ENCODE measurements at regions not wholly inside any gene's neighbourhood (a gene's known extent, or its start where the extent isn't known, plus 50 kb on each side); places are given as distances from the start of the nearest gene placed in this dataset.

GRCh38 chr11:121723246-121723741 lies 270.5 kb upstream of the SORL1-AS1 start:
- H3K79me2 ChIP-seq (ENCODE audit: insufficient read depth, low read length), result no peaks in the 10 kb centered on the region
- no peaks in the 10 kb centered on the region for H3K9me2 ChIP-seq (replicated peaks; ENCODE audit: insufficient read depth, low read length)
- no peaks in the 10 kb centered on the region for H4K20me1 ChIP-seq (ENCODE audit: low read depth, low read length)
- H3K9me3 ChIP-seq (ENCODE audit: insufficient read depth, low read length), result no peaks in the 10 kb centered on the region
- no peaks in the 10 kb centered on the region for H3K27me3 ChIP-seq (ENCODE audit: low read length)
- H3K9ac ChIP-seq (ENCODE audit: low read length), result no peak overlapping the region
- H3F3A ChIP-seq (ENCODE audit: insufficient read depth), result no peaks in the 10 kb centered on the region
- no peak overlapping the region for H2AFZ ChIP-seq (ENCODE audit: low read depth, low read length, severe bottlenecking)
- no peaks in the 10 kb centered on the region for H3K36me3 ChIP-seq (ENCODE audit: low read length)
- H3K4me2 ChIP-seq (ENCODE audit: low read depth, low read length, poor library complexity, severe bottlenecking), result no peak overlapping the region
- TF ChIP-seq EZH2phosphoT487 (conservative IDR thresholded peaks at IDR 0.05; ENCODE audit: low read length), result no peak
- no peak overlapping the region for H3K4me3 ChIP-seq (ENCODE audit: insufficient read depth, low read length, poor library complexity, severe bottlenecking)
- H3K27ac ChIP-seq (ENCODE audit: low read depth, low read length), result no peak overlapping the region

- no peak overlapping the region for H3K27ac ChIP-seq (ENCODE audit: low read depth, low read length)
Measured at GRCh38 chr11:121722431-121723245, 269.9 kb upstream of the SORL1-AS1 start.

GRCh38 chr11:121721961-121722360 lies 269.2 kb upstream of the SORL1-AS1 start:
- Histone ChIP-seq H3K27me3 (ENCODE audit: low read length) (no peaks in the 10 kb centered on the region), H3K79me2 (ENCODE audit: insufficient read depth, low read length) (no peaks in the 10 kb centered on the region), H3K9me2 (replicated peaks; ENCODE audit: insufficient read depth, low read length) (no peaks in the 10 kb centered on the region), H3K9ac (ENCODE audit: low read length) (no peak overlapping the region), H3K4me3 (ENCODE audit: insufficient read depth, low read length, poor library complexity, severe bottlenecking) (no peak overlapping the region), H3K4me2 (ENCODE audit: low read depth, low read length, poor library complexity, severe bottlenecking) (no peak overlapping the region), H3K9me3 (ENCODE audit: insufficient read depth, low read length) (no peaks in the 10 kb centered on the region), H3K36me3 (ENCODE audit: low read length) (no peaks in the 10 kb centered on the region), H4K20me1 (ENCODE audit: low read depth, low read length) (no peaks in the 10 kb centered on the region), H2AFZ (ENCODE audit: low read depth, low read length, severe bottlenecking) (no peak overlapping the region), H3K27ac (ENCODE audit: low read depth, low read length) (no peak overlapping the region), H3F3A (ENCODE audit: insufficient read depth) (no peaks in the 10 kb centered on the region)
- TF ChIP-seq CTCF (IDR thresholded peaks at IDR 0.05; ENCODE audit: insufficient read depth, low read length, poor library complexity, severe bottlenecking) (no peak), EZH2phosphoT487 (conservative IDR thresholded peaks at IDR 0.05; ENCODE audit: low read length) (no peak)

More at GRCh38 chr11:121722431-121723245, 269.9 kb upstream of the SORL1-AS1 start:
- Histone ChIP-seq H4K20me1 (ENCODE audit: low read depth, low read length) (no peaks in the 10 kb centered on the region), H3K4me2 (ENCODE audit: low read depth, low read length, poor library complexity, severe bottlenecking) (no peak overlapping the region), H3K9me3 (ENCODE audit: insufficient read depth, low read length) (no peaks in the 10 kb centered on the region), H3F3A (ENCODE audit: insufficient read depth) (no peaks in the 10 kb centered on the region), H3K27me3 (ENCODE audit: low read length) (no peaks in the 10 kb centered on the region), H3K4me3 (ENCODE audit: insufficient read depth, low read length, poor library complexity, severe bottlenecking) (no peak overlapping the region), H3K79me2 (ENCODE audit: insufficient read depth, low read length) (no peaks in the 10 kb centered on the region), H3K9me2 (replicated peaks; ENCODE audit: insufficient read depth, low read length) (no peaks in the 10 kb centered on the region), H3K9ac (ENCODE audit: low read length) (no peak overlapping the region), H2AFZ (ENCODE audit: low read depth, low read length, severe bottlenecking) (no peak overlapping the region), H3K36me3 (ENCODE audit: low read length) (no peaks in the 10 kb centered on the region)
- TF ChIP-seq CTCF (IDR thresholded peaks at IDR 0.05; ENCODE audit: insufficient read depth, low read length, poor library complexity, severe bottlenecking), result no peak
- TF ChIP-seq EZH2phosphoT487 (conservative IDR thresholded peaks at IDR 0.05; ENCODE audit: low read length), result no peak

GRCh38 chr11:121721448-121721847 lies 268.7 kb upstream of the SORL1-AS1 start:
- no peak overlapping the region for H3K4me3 ChIP-seq (ENCODE audit: insufficient read depth, low read length, poor library complexity, severe bottlenecking)
- no peaks in the 10 kb centered on the region for H3K9me3 ChIP-seq (ENCODE audit: insufficient read depth, low read length)
- H4K20me1 ChIP-seq (ENCODE audit: low read depth, low read length), result no peaks in the 10 kb centered on the region
- no peak overlapping the region for H3K9ac ChIP-seq (ENCODE audit: low read length)
- H3K36me3 ChIP-seq (ENCODE audit: low read length), result no peaks in the 10 kb centered on the region
- H2AFZ ChIP-seq (ENCODE audit: low read depth, low read length, severe bottlenecking), result no peak overlapping the region
- H3K27me3 ChIP-seq (ENCODE audit: low read length), result no peaks in the 10 kb centered on the region
- no peaks in the 10 kb centered on the region for H3K9me2 ChIP-seq (replicated peaks; ENCODE audit: insufficient read depth, low read length)
- H3K79me2 ChIP-seq (ENCODE audit: insufficient read depth, low read length), result no peaks in the 10 kb centered on the region
- H3F3A ChIP-seq (ENCODE audit: insufficient read depth), result no peaks in the 10 kb centered on the region
- no peak overlapping the region for H3K4me2 ChIP-seq (ENCODE audit: low read depth, low read length, poor library complexity, severe bottlenecking)
- no peak for TF ChIP-seq EZH2phosphoT487 (conservative IDR thresholded peaks at IDR 0.05; ENCODE audit: low read length)
- no peak for TF ChIP-seq CTCF (IDR thresholded peaks at IDR 0.05; ENCODE audit: insufficient read depth, low read length, poor library complexity, severe bottlenecking)
- H3K27ac ChIP-seq (ENCODE audit: low read depth, low read length), result no peak overlapping the region

Measured in SU-DHL-6 (cell line).